ENCODE measurements at regions not wholly inside any gene's neighbourhood (a gene's known extent, or its start where the extent isn't known, plus 50 kb on each side); places are given as distances from the start of the nearest gene placed in this dataset.

DNA sequence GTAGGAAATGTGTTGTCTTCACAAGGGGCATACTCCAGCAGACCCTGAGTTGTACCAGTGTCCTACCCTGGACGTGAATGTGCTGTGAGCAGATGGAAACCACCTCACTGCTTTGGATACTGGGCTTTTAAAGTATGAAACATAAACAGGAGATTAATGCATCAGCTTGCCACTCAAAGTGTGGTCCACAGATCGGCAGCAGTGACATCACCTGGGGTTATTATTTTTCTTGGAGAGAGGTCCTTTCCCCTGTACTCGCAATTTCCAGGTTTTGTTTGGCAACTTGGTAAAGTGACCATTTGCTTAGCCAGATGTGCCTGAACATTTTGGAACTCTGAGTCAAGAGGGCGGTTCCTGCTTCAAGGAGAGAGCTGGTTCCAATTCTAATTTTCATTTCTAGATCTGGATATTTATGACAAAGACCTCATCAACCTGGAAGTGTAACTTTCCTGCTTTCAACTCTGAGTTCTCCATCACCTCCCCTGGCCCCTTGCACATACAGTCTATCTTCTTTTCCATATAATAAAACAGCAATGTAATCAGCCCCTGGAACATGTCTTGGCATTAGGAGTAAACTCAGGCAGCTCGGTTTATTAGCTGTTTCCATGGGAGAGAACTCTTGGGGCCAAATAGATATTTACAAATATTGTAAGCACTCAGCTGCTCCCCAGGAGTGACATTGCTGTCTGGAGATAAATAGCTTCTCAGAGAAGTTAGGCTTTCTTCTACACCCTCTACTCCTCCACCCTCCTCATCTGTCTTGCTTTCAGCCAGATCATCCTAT is 237.0 kb upstream of the TBX3 start:
- TF ChIP-seq, protein P1, sequence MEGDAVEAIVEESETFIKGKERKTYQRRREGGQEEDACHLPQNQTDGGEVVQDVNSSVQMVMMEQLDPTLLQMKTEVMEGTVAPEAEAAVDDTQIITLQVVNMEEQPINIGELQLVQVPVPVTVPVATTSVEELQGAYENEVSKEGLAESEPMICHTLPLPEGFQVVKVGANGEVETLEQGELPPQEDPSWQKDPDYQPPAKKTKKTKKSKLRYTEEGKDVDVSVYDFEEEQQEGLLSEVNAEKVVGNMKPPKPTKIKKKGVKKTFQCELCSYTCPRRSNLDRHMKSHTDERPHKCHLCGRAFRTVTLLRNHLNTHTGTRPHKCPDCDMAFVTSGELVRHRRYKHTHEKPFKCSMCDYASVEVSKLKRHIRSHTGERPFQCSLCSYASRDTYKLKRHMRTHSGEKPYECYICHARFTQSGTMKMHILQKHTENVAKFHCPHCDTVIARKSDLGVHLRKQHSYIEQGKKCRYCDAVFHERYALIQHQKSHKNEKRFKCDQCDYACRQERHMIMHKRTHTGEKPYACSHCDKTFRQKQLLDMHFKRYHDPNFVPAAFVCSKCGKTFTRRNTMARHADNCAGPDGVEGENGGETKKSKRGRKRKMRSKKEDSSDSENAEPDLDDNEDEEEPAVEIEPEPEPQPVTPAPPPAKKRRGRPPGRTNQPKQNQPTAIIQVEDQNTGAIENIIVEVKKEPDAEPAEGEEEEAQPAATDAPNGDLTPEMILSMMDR (conservative IDR thresholded peaks at IDR 0.05), result no peak
- TF ChIP-seq ZFX (IDR thresholded peaks at IDR 0.05), result no peak

Measured in C4-2B (cell line).